CD4-positive, alpha-beta T cell treated with Interleukin-10 for 1 hour (primary cell): ENCODE measurements at regions not wholly inside any gene's neighbourhood (a gene's known extent, or its start where the extent isn't known, plus 50 kb on each side); places are given as distances from the start of the nearest gene placed in this dataset.
"Not testable (repeated sequence)": the region's sequence is repeated elsewhere in the genome, so short reads cannot be mapped to it uniquely, and the experiment has no call there.

ENCODE experiments used
- DNase-seq: peaks from one replicate; pipeline ENCODE4 v3.0.0-alpha.2; 2020

- DNase-seq: not testable (repeated sequence)
Observed at GRCh38 chr9:65416948-65417347, 131.9 kb upstream of the FOXD4L5 start.

DNA sequence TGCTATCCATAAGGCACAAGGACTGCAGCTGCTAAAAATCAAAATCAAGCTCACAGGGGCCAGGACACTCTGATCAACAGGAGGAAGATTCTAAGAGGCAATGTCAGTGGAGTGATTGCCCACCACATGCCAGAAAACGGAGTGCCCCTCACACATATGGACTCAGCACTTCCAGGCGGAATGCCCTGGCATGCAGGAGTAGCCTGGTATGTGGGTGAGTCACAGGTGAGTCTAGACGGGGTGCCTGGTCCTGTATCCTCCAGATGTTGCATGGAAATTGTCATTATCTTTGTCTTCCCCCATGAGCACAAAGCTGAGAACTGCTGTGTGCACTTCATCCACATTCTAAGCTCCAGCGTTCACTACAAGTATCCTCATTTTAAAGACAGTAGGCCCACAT lies 129.2 kb upstream of the FOXD4L5 start:
- DNase-seq: not testable (repeated sequence)

DNA sequence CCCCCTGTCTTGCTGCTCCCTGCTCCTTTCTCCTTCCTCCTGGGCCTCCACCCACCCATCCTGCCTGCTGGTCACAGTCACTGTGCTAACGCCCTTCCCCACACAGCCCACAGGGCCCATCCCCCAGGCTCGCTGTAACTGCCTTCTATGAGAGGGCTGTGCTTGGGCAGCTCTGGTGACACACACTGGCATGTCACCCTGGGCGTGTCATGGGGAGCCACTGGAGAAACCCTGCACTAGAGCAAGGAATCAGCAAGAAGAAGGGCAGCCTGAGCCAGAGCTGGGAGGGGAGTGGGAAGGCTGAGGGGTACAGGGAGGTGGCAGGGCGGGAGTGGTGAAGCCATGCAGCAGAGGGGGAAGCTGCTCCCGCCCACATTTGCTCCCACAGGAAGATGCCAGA lies 128.4 kb upstream of the FOXD4L5 start:
- DNase-seq: not testable (repeated sequence)

- no peak for DNase-seq
Observed at GRCh38 chr9:65411901-65412300, 126.9 kb upstream of the FOXD4L5 start.

GRCh38 chr9:65411336-65411735 lies 126.3 kb upstream of the FOXD4L5 start:
- no peak for DNase-seq

- DNase-seq: no peak
Observed at GRCh38 chr9:65410926-65411325, 125.9 kb upstream of the FOXD4L5 start.

DNA sequence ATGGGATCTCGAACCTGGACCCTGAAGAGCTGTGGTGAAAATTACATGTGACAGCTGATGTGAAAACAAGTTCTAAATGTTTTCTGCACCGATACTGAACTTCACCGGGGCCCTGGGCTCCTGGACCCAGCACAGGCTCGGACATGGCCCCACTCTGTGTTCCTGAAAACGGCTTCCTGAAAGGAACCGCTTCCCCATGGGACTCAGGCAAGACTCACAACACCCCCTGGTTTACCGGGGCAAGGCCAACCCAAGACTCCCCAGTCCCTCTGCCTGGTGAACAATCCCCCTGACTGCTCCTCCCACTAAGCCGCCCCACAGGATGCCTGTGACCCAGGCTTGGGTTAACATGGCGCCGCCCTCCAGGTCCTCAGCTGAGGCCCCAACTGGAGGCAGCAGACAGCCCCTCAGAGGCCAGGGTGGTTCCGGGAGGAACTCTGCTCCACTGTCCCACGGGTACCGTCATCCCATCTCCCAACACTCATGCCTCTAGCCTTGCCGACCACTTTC lies 124.5 kb upstream of the FOXD4L5 start:
- no peak for DNase-seq

DNA sequence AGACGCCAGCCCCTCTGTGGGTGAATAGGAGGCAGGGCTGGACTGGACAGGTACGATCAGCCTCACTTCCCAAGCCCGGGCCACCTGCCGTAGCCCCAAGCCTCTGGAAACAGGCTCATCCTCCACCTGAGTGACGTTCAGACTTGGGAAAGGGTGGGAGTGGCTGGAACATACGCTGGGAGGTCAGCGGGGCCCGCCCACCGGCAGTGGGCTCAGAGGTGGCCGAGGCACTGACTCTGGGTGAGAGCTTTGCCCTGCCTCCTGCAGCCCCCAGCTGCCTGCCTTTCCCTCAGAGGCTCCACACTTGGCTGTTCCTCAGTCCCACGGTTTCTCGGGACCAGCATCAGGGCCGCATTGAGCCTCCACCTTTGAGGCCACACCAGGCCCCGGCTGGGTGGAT lies 123.8 kb upstream of the FOXD4L5 start:
- not testable (repeated sequence) for DNase-seq

- not testable (repeated sequence) for DNase-seq
Observed at GRCh38 chr9:65406625-65407024, 121.6 kb upstream of the FOXD4L5 start.

GRCh38 chr9:65405766-65406165 lies 120.8 kb upstream of the FOXD4L5 start:
- not testable (repeated sequence) for DNase-seq

- no peak for DNase-seq
Observed at GRCh38 chr9:65405253-65405652, 120.2 kb upstream of the FOXD4L5 start.

- DNase-seq: no peak
Observed at GRCh38 chr9:65404232-65405006, 119.4 kb upstream of the FOXD4L5 start.

DNA sequence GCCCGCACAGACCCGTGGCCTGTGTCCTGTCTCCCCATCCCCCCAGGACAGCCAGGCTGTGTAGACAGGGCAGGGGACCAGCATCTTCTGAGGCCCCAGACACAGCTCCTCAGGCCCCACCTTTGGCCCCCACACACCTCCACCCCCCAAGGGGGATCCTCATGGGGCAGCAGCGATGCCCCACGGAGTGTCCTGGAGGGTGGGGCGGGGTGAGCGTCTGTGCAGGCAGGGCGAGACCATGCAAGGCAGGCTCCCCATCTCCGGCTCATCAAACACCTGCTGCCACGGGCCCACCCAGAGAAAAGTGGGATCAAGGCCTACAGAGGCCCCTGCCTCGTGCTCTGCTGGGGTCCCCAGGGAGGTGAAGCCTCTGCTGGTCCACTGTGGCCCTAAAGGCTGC lies 118.7 kb upstream of the FOXD4L5 start:
- no peak for DNase-seq

GRCh38 chr9:65403072-65403471 lies 118.1 kb upstream of the FOXD4L5 start:
- not testable (repeated sequence) for DNase-seq

- DNase-seq: not testable (repeated sequence)
Observed at GRCh38 chr9:65402206-65402870, 117.3 kb upstream of the FOXD4L5 start.

DNA sequence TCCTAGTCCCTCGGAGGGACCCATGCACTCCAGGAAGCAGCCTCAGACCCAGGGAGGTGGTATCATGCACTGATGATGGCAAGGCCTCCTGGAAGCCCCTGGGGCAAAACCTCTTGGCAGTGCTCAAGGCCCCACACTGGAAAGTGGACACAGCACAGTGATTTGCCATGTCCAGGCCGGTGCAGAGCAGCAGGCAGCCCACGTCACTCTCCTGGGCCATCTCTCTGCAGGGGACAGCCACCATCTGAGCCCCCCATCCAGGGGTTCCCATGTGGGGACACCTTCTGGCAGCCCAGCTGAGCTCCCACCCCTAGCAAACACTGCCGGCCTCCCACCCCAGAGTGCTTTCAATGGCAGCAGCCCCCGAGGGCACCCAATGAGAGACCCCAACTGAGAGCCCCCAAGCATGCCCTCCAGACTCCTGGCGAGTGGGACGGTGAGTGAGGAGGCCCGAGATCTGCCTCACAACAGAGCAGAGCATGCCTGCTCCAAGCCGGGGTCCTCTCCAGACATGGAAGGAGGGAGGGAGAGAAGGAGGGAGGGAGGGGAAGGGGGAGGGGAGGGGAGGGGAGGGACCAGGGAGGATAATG lies 116.5 kb upstream of the FOXD4L5 start:
- not testable (repeated sequence) for DNase-seq

DNA sequence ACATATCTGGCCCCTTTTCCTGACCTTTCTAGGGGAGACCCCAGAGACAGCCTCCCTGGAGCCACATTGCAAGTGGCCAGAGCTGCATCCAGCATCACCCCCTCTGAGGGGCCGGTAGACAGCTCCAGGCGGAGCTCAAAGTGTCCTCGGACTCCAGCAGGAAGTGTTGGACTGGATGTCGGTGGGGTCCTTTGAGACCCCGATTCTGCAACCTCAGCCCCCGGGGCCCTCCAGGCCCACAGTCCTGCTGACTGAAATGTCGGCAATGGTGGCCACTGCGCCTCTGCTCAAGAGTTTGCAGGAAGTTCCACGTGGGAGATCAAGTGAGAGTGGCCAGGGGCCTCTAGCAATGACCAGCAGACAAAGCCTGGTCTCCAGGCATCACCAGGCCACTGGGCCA lies 115.9 kb upstream of the FOXD4L5 start:
- DNase-seq: no peak

GRCh38 chr9:65397763-65398719 lies 113.0 kb upstream of the FOXD4L5 start:
- DNase-seq: not testable (repeated sequence)

GRCh38 chr9:65397226-65397625 lies 112.2 kb upstream of the FOXD4L5 start:
- DNase-seq: not testable (repeated sequence)

DNA sequence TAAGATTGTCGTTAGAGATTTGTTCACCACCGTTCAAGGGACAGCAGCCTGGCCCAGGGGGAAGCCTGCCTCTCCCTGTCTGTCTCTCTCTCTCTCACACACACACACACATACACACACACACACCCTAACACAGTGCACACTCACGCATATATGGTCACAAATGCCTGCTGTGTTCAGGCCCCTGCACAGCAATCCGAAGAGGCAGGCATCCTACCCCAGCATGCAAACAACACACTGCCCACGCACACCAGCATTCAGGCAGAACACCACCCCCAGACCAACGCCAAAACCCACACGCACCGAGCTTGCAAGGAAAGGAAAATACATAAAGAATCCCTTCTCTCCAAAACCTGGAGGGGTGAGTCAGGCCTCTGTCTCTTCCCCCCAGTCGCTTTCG lies 111.6 kb upstream of the FOXD4L5 start:
- not testable (repeated sequence) for DNase-seq

GRCh38 chr9:65395789-65396188 lies 110.8 kb upstream of the FOXD4L5 start:
- not testable (repeated sequence) for DNase-seq

DNA sequence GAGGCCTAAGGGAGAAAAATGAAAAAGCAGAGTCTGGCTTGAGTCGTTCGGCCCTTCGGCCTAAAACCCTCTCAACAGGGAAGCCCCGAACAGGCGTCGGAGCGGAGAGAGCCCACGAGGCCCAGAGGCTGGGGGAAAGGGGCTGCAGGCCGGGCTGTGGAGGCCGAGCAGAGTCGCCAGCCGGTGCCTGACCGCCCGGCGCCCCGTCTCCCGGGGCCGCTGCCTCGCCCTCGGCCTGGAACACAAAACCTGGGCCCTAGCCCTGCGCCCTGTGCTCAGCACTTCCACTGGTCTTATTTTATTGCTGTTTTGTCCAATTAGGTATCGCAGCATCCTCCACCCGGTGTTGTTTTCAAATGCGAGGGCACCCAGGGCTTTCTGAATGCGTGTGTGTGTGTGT lies 110.1 kb upstream of the FOXD4L5 start:
- DNase-seq: not testable (repeated sequence)
